GM13976 (cell line): ENCODE measurements at regions not wholly inside any gene's neighbourhood (a gene's known extent, or its start where the extent isn't known, plus 50 kb on each side); places are given as distances from the start of the nearest gene placed in this dataset.

Experiments
- DNase-seq: peaks from one replicate; pipeline ENCODE4 v3.0.0; 2012; ENCODE audit warnings: low spot score
- CTCF ChIP-seq: IDR thresholded peaks from 2 replicates; pipeline ENCODE4 v1.5.1; 2012; ENCODE audit warnings: borderline replicate concordance, mild to moderate bottlenecking; ENCODE audit not compliant: insufficient read depth; ENCODE audit errors: extremely low read depth, missing control alignments, control extremely low read depth
- in situ Hi-C: fragments of 300-500 bp; cut with MboI; formaldehyde crosslinking; loops from one replicate; pipeline ENCODE4 v1.12.0; 2022; ENCODE audit warnings: low sequenced_read_pairs, mixed read lengths, inconsistent platforms; ENCODE audit not compliant: unreplicated experiment

- no peak for DNase-seq
- no peak for TF ChIP-seq CTCF
- in situ Hi-C loops: no loop called here
Measured at GRCh38 chr2:128446049-128446873, 127.6 kb upstream of the HS6ST1 start.

- in situ Hi-C loops: no loop called here
- TF ChIP-seq CTCF: no peak
- DNase-seq: no peak
Measured at GRCh38 chr2:128446874-128447537, 128.3 kb upstream of the HS6ST1 start.

- in situ Hi-C loops: no loop called here
- DNase-seq: no peak
- no peak for TF ChIP-seq CTCF
Measured at GRCh38 chr2:128447538-128447995, 128.9 kb upstream of the HS6ST1 start.

- DNase-seq: no peak
- in situ Hi-C loops: no loop called here
- no peak for TF ChIP-seq CTCF
Measured at GRCh38 chr2:128448331-128449225, 129.9 kb upstream of the HS6ST1 start.

GRCh38 chr2:128449226-128450061, 130.8 kb upstream of the HS6ST1 start:
- DNase-seq: no peak
- no peak for TF ChIP-seq CTCF
- in situ Hi-C loops: no loop called here
